8988T (cell line): ENCODE measurements at regions not wholly inside any gene's neighbourhood (a gene's known extent, or its start where the extent isn't known, plus 50 kb on each side); places are given as distances from the start of the nearest gene placed in this dataset.

Experiments
- DNase-seq: peaks from one replicate; pipeline ENCODE4 v3.0.0; 2011

DNA sequence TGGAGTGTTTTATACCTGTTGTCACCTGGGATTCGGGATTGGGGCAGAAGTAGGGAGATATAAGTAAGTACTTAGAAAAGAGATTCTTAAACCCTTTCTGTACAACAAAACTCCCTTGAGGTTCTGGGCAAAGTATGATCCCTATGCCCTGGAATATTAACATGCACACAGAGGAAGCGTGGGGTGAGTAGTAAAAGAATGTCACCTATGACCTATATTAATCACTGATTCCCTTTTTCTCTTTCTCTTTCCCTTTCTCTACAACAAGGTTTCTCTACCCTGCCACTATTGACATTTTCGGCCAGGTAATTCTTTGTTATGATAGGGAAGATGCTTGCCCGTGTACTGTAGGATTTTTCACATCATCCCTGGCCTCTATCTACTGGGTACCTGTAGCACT lies 209.7 kb upstream of the PLET1 start:
- DNase-seq, result no peak

DNA sequence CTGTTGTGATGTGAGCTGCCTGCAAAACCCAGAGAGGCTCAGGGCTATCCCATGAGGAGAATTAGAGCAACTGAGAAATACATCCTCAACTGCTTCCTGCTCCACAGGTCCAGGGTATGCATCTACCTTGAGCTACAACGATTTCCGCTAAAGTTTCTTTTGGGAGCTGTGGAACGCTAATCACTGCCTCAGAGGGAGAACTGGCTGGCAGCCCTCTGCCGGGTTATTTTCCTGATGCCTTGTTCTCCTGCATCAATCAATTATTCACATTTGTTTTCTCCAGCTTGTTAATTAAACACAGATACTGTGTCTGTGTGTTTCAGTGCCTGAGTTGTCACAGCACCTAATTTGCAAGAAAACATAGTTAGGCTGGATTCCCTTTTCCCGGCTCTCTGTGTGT lies 211.1 kb upstream of the PLET1 start:
- DNase-seq, result no peak

DNA sequence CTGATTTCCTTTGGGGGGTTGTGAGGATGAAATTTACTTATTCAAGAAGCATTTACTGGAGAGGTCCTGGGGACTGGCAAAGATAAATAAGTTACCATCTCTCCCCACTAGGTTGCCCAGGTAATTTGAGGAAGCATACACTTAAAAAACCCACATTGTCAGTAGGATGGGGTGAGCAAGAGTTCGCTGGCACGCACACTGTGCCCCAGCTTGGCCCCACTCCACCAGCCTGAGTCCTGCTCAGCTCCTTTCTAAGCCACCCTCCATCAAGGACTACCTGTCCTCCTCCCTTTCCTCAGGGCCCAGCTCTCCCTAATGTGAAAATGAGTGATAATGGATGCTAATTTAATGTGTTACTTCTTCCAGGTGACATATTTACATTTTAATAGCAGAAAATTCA lies 216.5 kb upstream of the PLET1 start:
- DNase-seq, result no peak

DNA sequence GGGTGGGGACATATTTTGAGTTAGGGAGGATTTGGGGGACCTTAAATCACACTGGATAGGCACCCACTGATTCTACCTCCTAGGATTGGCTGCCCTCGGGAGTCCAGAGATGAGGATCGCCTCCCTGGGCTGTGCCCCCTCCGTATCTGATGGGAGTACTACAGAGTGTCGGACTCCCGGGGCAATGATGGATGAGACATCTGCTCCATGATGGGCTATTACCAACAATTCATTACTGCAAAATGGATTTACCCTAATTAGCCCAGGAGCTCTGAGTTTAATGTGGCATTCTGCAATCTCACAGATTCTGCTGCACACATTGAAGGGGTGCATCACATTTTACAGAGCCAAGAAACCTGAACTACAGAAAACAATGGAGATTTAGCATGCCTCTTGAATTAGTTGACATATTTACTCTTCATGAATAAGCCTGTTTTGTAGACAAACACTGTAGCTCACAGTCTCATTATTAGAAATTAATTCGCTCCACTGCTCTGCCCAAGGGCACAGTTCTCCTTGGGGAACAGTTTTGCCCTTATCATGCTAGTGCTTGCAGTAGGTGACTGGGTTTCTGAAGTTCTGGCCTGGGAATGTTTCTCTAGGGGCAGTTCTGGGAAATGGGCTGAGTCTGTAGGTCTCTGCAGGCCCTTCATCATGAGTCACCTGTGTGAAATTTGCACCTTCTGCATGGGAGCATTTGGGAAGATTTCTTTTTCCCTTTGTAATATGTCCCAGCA lies 217.1 kb upstream of the PLET1 start:
- no peak for DNase-seq

DNA sequence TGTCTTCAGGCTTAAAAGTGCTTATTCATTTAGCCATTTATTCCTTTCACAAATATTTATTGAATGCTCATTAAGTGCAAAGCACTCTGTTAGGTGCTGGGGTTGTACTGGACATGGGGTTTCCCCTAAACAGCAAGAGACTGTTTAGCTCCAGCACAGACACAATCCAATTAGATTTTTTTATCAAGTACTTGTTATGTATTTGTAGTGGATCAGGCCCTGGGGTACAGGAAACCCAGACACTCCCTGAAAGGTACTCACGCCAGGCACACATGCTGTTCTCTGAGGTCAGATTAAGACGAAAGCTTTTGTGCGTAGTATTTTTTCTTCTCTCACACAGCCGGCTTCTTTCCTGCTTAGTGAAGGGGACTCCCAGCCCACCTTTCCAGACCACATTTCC lies 218.1 kb upstream of the PLET1 start:
- DNase-seq, result no peak

DNA sequence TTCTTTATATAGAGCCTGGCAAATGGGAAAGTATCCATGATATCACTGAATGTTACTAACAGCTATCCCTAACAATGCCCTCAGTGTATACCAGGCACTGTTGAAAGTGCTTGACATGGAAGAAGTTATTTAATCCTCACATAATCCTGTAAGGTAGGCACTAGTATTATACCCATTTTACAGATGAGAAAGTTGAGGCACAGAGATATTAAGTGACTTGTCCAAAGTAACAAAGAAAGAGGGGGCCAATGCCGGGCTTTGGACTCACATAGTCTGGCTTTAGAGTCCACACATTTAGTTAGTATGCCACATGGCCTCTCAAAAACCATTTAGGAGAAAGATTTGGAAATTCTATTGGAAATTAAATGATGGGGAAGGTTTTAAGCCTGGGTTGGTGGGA lies 220.8 kb upstream of the PLET1 start:
- DNase-seq, result no peak

DNA sequence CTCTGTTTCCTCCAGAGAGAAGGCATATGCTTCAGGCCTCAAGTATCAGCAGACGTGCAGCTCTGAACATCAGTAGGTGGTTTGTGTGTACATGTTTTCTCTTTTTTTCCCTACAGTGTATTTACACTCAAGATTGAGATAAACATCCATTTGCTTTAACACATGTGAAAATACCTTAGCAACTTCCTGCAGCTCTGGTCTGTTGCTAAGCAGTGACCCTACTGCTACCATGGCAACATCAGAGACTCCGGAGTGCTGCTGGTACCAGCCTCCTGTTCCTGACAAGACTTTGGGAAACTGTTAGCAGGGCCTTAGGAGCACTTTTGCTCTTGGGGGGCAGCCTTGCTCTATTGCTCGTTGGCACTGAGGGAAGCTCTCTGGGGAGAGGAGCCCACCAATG lies 221.2 kb upstream of the PLET1 start:
- DNase-seq, result no peak

GRCh38 chr11:112485280-112485679 lies 224.6 kb upstream of the PLET1 start:
- no peak for DNase-seq

- DNase-seq, result no peak
Measured at GRCh38 chr11:112497826-112498225, 237.2 kb upstream of the PLET1 start.

DNA sequence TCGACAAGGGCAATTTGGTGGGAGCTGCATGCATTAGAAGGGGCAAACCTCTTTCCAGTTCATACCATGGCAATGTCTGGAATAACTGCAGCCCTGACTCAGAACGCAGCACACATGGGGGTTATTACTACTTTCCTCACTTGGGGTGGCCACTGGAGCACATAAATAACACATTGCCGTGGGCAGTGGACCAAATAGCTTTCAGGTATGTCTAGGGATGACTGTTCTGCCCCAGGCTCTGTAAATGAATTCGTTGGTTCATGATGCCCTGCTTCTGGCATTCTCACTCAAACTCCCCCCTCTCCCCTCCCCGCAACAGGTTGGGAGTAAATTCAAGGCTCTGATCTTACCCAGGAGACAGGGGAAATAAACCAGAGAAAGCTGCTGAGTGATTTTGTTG lies 238.0 kb upstream of the PLET1 start:
- DNase-seq, result no peak

DNA sequence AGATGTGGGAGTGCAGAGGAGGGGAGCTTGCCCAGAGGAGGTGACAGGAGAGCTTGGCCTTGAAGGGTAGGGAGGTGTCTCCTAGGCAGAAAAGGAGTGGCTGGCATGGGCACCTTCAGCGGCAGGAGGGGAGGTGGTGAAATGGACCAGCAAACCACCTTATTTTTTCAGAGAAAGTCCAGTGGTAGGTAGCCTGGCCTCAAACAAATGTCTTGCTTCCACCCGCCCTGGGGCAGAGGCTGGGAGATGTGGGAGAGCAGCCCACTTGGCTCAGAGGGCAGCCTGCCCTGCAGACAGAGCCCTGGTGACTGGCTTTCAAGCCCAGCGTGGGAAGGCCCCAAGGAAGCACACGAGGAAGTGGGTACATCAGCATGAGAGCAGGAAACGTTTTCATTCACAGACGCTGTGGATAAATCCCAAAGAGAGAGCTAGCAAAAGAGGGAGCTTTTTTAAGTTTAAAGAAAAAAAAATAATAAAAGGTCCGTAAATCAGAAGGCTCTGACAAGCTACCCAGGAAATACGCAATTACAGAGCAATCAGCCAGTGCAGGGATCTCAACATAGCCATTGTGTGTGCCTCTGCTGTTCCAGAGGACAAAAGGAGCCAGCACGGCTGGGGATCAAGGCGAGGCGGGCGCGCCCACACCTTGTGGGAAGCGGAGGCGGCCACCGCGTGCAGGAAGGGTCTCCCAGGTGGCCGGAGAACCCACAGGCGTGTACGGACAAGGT lies 238.7 kb upstream of the PLET1 start:
- DNase-seq, result no peak

GRCh38 chr11:112499881-112500204 lies 239.2 kb upstream of the PLET1 start:
- no peak for DNase-seq

DNA sequence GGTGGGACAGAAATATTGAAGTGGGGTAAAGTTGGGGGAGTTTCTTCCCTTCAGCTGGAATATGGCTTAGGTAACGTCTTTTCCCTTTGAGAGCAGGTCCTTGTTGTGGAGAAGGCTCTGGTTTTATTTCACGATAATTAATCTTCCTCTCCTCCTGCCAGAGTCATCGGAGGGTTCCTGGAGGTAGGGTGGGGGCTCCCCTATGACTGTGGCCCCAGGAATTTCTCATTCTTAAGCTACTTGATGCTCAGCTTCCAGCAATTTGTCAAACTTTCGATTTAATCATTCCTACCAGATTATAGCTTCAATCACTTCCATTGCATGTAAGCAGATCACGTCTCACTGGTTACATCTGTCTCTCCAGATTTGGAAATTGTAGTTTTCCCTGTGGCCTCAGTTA lies 242.8 kb upstream of the PLET1 start:
- no peak for DNase-seq

GRCh38 chr11:112504056-112504455 lies 243.4 kb upstream of the PLET1 start:
- no peak for DNase-seq

GRCh38 chr11:112506852-112507251 lies 246.2 kb upstream of the PLET1 start:
- no peak for DNase-seq

DNA sequence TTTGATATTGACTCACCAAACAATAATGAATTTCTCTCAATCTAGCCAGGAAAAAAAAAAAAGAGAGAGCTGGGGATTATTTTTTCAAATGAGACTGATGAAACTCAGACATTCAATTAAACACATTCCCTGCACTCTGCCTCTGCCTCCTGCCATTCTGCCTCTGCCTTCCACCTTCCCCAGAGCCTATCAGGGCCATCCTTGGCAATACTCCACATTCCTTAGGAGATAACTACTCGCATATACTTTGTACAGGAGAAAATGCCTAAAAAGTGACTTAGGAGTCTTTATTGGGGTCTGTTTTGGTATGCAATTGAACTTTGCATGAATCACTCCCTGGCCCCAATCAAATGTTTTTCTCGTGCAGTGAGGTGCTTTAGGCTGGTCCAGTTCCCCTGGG lies 246.6 kb upstream of the PLET1 start:
- DNase-seq, result no peak

DNA sequence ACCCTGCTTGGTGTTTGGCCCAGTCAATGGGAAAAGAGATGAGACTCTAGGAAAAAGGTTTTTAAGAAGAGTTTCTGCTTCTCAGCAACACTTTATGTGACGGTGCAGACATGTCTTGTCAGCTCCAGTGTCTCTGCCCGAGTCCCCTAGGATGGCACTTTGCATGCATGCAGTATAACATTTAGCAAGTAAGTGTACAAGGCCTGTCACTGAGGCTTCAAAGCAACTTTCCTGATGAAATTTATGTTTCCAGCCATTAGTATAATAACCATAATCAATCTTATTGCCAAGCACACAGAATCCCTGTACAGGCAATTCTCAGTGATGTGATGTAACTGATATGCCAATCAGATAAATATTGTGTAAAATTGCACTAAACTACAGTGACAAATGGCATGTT lies 248.1 kb upstream of the PLET1 start:
- DNase-seq, result no peak

- DNase-seq, result no peak
Measured at GRCh38 chr11:112509300-112509699, 248.6 kb upstream of the PLET1 start.

- DNase-seq, result no peak
Measured at GRCh38 chr11:112511271-112511670, 250.6 kb upstream of the PLET1 start.

DNA sequence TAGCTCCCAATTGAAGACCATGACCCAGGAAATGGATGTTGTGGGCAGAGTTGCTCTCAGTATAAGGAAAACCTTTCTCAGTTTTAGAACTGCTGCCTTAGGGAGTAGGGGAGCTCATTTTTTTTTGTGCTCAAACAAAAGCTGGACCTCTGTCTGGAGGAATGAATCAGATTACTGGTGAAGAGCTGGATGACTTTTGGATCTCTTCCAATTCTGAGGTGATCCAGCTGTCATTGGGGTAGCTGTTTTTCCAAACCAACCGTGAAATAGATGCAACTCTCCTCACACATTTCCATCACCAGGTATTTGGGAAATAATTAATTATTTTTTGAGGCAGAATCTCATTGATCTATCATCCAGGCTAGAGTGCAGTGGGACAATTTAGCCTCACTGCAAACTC lies 251.3 kb upstream of the PLET1 start:
- DNase-seq, result no peak

DNA sequence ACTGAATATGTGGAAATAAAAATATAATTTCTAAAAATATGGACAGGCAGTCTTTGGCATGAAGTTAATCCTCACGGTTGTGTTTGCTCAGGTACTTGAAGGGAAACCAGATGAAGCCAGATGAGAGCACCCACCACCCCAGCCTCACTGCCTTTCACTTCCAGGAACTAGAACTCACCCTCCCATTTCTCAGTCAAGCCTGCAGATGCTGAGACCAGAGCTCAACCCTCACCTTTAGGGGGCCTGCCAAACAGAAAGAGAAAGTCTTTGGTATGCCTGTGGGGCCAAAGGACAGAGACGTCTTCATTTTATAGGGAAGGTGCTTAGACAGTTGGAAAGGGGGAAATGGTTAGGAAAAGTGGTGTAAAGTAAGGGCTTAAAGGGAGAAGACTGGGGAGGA lies 252.8 kb upstream of the PLET1 start:
- no peak for DNase-seq

- no peak for DNase-seq
Measured at GRCh38 chr11:112514011-112514740, 253.5 kb upstream of the PLET1 start.

DNA sequence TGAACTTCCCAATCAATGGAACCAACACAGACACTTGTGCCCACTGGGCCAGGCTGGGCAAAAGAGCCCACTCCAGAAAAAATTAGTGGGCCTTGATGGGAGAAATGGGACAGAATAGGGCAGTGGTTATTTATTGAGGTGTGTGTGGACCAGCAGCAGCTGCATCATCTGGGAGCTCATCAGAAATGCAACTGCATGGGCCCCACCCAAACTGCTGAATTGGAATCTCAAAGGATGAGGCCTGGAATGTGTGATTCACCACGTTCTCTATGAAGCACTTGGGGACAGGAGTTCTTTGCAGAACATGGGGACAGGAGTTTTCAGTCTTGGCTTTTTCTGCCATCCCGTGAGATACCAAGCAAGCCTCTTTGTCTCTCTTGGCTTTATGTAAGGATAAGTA lies 255.6 kb upstream of the PLET1 start:
- DNase-seq, result no peak

DNA sequence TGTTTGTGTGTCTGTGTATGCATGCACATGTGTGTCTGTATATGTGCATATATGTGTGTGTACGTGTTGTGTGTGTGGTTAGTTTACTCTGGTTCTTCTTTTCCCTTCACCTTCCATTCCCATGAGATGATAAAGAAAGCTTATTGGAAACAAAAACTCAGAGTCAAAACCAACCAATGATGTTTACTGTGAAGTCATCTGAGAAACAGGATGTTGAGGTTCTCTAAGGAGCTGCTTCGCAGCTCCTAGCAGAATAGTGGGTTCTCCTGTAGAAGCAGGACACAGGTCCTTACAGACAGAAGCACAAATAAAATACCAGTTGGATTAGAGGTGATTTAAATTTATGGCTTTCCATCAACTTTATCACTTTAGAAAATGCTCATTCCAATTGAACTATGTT lies 256.1 kb upstream of the PLET1 start:
- no peak for DNase-seq
